Esophagus squamous epithelium (tissue), 4 donors: ENCODE measurements at regions not wholly inside any gene's neighbourhood (a gene's known extent, or its start where the extent isn't known, plus 50 kb on each side); places are given as distances from the start of the nearest gene placed in this dataset.

Source experiments
- CTCF ChIP-seq, 6 experiments: fragments of 450-650 bp in 4 of 6; fragments of 200-600 bp in 2 of 6; sonication (generic) in 2 of 6; IDR thresholded peaks; one replicate each; pipeline ENCODE4 v1.5.1; 2016 to 2019; ENCODE audit warnings: antibody characterized with exemption in 6 of 6, mild to moderate bottlenecking in 4 of 6, moderate library complexity in 4 of 6
- POLR2A ChIP-seq, 4 donors: fragments of 450-650 bp; IDR thresholded peaks; one replicate each; pipeline ENCODE4 v1.6.1; 2017; ENCODE audit warnings: antibody characterized with exemption in 4 of 4, mild to moderate bottlenecking in 4 of 4, moderate library complexity in 3 of 4

GRCh38 chr13:68506888-68507551, 1276.9 kb upstream of the PCDH9 start:
- TF ChIP-seq CTCF (IDR thresholded peaks at IDR 0.05) (no peak), POLR2A (IDR thresholded peaks at IDR 0.05) (no peak)
